Tibial artery (tissue), 4 donors: ENCODE measurements at regions not wholly inside any gene's neighbourhood (a gene's known extent, or its start where the extent isn't known, plus 50 kb on each side); places are given as distances from the start of the nearest gene placed in this dataset.

Experiments used
- DNase-seq, 2 donors: peaks; one replicate each; pipeline ENCODE4 v3.0.0-alpha.2; 2019
- H3K27ac ChIP-seq, 2 donors: fragments of 200-600 bp; sonication (generic) in 1 of 2; 1 replicate in 1 of 2; 2 replicates in 1 of 2; pipeline ENCODE4 v1.5.1; 2018 to 2019; ENCODE audit warnings: mild to moderate bottlenecking in 1 of 2
- H3K27me3 ChIP-seq, 2 donors: fragments of 200-600 bp; sonication (generic) in 1 of 2; one replicate each; pipeline versions ENCODE4 v1.5.1 to v1.6.0; 2016 to 2019
- H3K36me3 ChIP-seq, 3 donors: fragments of 200-600 bp; sonication (generic) in 2 of 3; one replicate each; pipeline ENCODE4 v1.5.1; 2016 to 2019; ENCODE audit warnings: mild to moderate bottlenecking in 2 of 3
- H3K4me1 ChIP-seq, 4 donors: fragments of 200-600 bp; sonication (generic) in 2 of 4; 1 replicate in 3 of 4; 2 replicates in 1 of 4; pipeline ENCODE4 v1.5.1; 2016 to 2019
- H3K4me3 ChIP-seq, 2 donors: fragments of 200-600 bp; sonication (generic) in 1 of 2; 1 replicate in 1 of 2; 2 replicates in 1 of 2; pipeline ENCODE4 v1.5.1; 2018 to 2019; ENCODE audit warnings: mild to moderate bottlenecking in 2 of 2
- H3K9me3 ChIP-seq, 3 donors: fragments of 200-600 bp; sonication (generic) in 1 of 3; one replicate each; pipeline ENCODE4 v1.5.1; 2016 to 2019
- CTCF ChIP-seq, 2 experiments: fragments of 200-600 bp in 1 of 2; fragments of 450-650 bp in 1 of 2; IDR thresholded peaks; one replicate each; pipeline ENCODE4 v1.5.1; 2017 to 2019; ENCODE audit warnings: antibody characterized with exemption in 2 of 2, mild to moderate bottlenecking in 1 of 2, moderate library complexity in 1 of 2
- intact Hi-C: fragments of 100-400 bp; cut with DNase I; formaldehyde crosslinking; loops from one replicate; pipeline ENCODE4 v1.15.0; 2023; ENCODE audit warnings: low total_unique reads

GRCh38 chr9:31500422-31500821 is 884.0 kb upstream of the ACO1 start:
- Histone ChIP-seq H3K27me3 (no peaks in the 10 kb centered on the region), H3K9me3 (no peaks in the 10 kb centered on the region), H3K27ac (no peak overlapping the region), H3K4me1 (no peaks in the 10 kb centered on the region), H3K36me3 (no peaks in the 10 kb centered on the region), H3K4me3 (no peak overlapping the region)
- intact Hi-C loops, result no loop called here
- no peak for DNase-seq
- no peak for TF ChIP-seq CTCF (IDR thresholded peaks at IDR 0.05)

GRCh38 chr9:31519011-31519410 is 865.4 kb upstream of the ACO1 start:
- Histone ChIP-seq H3K9me3 (no peaks in the 10 kb centered on the region), H3K36me3 (no peaks in the 10 kb centered on the region), H3K4me1 (no peaks in the 10 kb centered on the region), H3K27me3 (no peaks in the 10 kb centered on the region), H3K27ac (no peak overlapping the region), H3K4me3 (no peak overlapping the region)
- intact Hi-C loops, result no loop called here
- no peak for DNase-seq
- no peak for TF ChIP-seq CTCF (IDR thresholded peaks at IDR 0.05)

GRCh38 chr9:31519424-31519823 is 865.0 kb upstream of the ACO1 start:
- TF ChIP-seq CTCF (IDR thresholded peaks at IDR 0.05), result no peak
- intact Hi-C loops, result no loop called here

GRCh38 chr9:31519826-31520225 is 864.6 kb upstream of the ACO1 start:
- intact Hi-C loops, result no loop called here
- no peaks in the 10 kb centered on the region for H3K9me3 ChIP-seq
- no peaks in the 10 kb centered on the region for H3K27me3 ChIP-seq
- no peak overlapping the region for H3K27ac ChIP-seq
- no peak for DNase-seq
- H3K4me1 ChIP-seq, result no peaks in the 10 kb centered on the region
- H3K4me3 ChIP-seq, result no peak overlapping the region
- no peak for TF ChIP-seq CTCF (IDR thresholded peaks at IDR 0.05)
- H3K36me3 ChIP-seq, result no peaks in the 10 kb centered on the region

More at GRCh38 chr9:31519424-31519823, 865.0 kb upstream of the ACO1 start:
- DNase-seq, result no peak
- Histone ChIP-seq H3K4me3 (no peak overlapping the region), H3K36me3 (no peaks in the 10 kb centered on the region), H3K27me3 (no peaks in the 10 kb centered on the region), H3K4me1 (no peaks in the 10 kb centered on the region), H3K9me3 (no peaks in the 10 kb centered on the region), H3K27ac (no peak overlapping the region)

GRCh38 chr9:31520301-31521085 is 864.0 kb upstream of the ACO1 start:
- H3K4me1 ChIP-seq, result no peaks in the 10 kb centered on the region
- TF ChIP-seq CTCF (IDR thresholded peaks at IDR 0.05), result no peak

More at GRCh38 chr9:31520301-31521085, 864.0 kb upstream of the ACO1 start:
- H3K27ac ChIP-seq, result no peak overlapping the region
- H3K27me3 ChIP-seq, result no peaks in the 10 kb centered on the region
- H3K9me3 ChIP-seq, result no peaks in the 10 kb centered on the region
- DNase-seq, result no peak
- H3K36me3 ChIP-seq, result no peaks in the 10 kb centered on the region
- intact Hi-C loops, result no loop called here
- H3K4me3 ChIP-seq, result no peak overlapping the region
